ENCODE measurements at regions not wholly inside any gene's neighbourhood (a gene's known extent, or its start where the extent isn't known, plus 50 kb on each side); places are given as distances from the start of the nearest gene placed in this dataset.
"Not testable (repeated sequence)": the region's sequence is repeated elsewhere in the genome, so short reads cannot be mapped to it uniquely, and the experiment has no call there.

- Histone ChIP-seq H3K27me3 (no peaks in the 10 kb centered on the region), H3K36me3 (no peaks in the 10 kb centered on the region), H3K27ac (no peak overlapping the region), H3K4me1 (no peaks in the 10 kb centered on the region), H3K4me3 (no peak overlapping the region), H3K9me3 (no peaks in the 10 kb centered on the region)
- intact Hi-C loops (cut with DNase I): no loop called here
- no peak for DNase-seq
- ATAC-seq: no peak
- no peak for TF ChIP-seq CTCF (IDR thresholded peaks at IDR 0.05)
Measured at GRCh38 chr5:83865579-83865978, 144.9 kb upstream of the HAPLN1 start.

GRCh38 chr5:83864652-83865051 is 144.0 kb upstream of the HAPLN1 start:
- intact Hi-C loops (cut with DNase I): no loop called here
- ATAC-seq: no peak
- Histone ChIP-seq H3K36me3 (no peaks in the 10 kb centered on the region), H3K4me3 (no peak overlapping the region), H3K27me3 (no peaks in the 10 kb centered on the region), H3K4me1 (no peaks in the 10 kb centered on the region), H3K9me3 (no peaks in the 10 kb centered on the region), H3K27ac (no peak overlapping the region)
- no peak for DNase-seq
- no peak for TF ChIP-seq CTCF (IDR thresholded peaks at IDR 0.05)

- TF ChIP-seq CTCF (IDR thresholded peaks at IDR 0.05): no peak
- Histone ChIP-seq H3K27me3 (no peaks in the 10 kb centered on the region), H3K4me1 (no peaks in the 10 kb centered on the region), H3K4me3 (no peak overlapping the region), H3K9me3 (no peaks in the 10 kb centered on the region), H3K27ac (no peak overlapping the region), H3K36me3 (no peaks in the 10 kb centered on the region)
- DNase-seq (no peak), ATAC-seq (peak; percentile 31)
- intact Hi-C loops (cut with DNase I): no loop called here
Measured at GRCh38 chr5:83857341-83857740, 136.7 kb upstream of the HAPLN1 start.

GRCh38 chr5:83856881-83857280 is 136.2 kb upstream of the HAPLN1 start:
- intact Hi-C loops (cut with DNase I): no loop called here
- ATAC-seq: peak; percentile 58
- H3K36me3 ChIP-seq: no peaks in the 10 kb centered on the region
- no peak overlapping the region for H3K27ac ChIP-seq
- H3K27me3 ChIP-seq: no peaks in the 10 kb centered on the region
- peaks cover 0 to 3% of the 10 kb centered on the region in 2 donors for H3K9me3 ChIP-seq
- H3K4me1 ChIP-seq: no peaks in the 10 kb centered on the region
- no peak overlapping the region for H3K4me3 ChIP-seq
- no peak for TF ChIP-seq CTCF (IDR thresholded peaks at IDR 0.05)
- no peak for DNase-seq

- intact Hi-C loops (cut with DNase I); H3K4me3 ChIP-seq; H3K27ac ChIP-seq; H3K4me1 ChIP-seq; ATAC-seq; H3K9me3 ChIP-seq; DNase-seq; H3K36me3 ChIP-seq; H3K27me3 ChIP-seq: not testable (repeated sequence)
Measured at GRCh38 chr5:83850412-83850811, 129.8 kb upstream of the HAPLN1 start.

- intact Hi-C loops (cut with DNase I): no loop called here
- H3K27me3 ChIP-seq: no peaks in the 10 kb centered on the region
- no peak for ATAC-seq
Measured at GRCh38 chr5:83848941-83849340, 128.3 kb upstream of the HAPLN1 start.

More at GRCh38 chr5:83848941-83849340, 128.3 kb upstream of the HAPLN1 start:
- no peak for TF ChIP-seq CTCF (IDR thresholded peaks at IDR 0.05)
- Histone ChIP-seq H3K9me3 (peaks cover 0 to 3% of the 10 kb centered on the region in 2 donors), H3K36me3 (no peaks in the 10 kb centered on the region), H3K27ac (no peak overlapping the region), H3K4me1 (no peaks in the 10 kb centered on the region), H3K4me3 (no peak overlapping the region)
- DNase-seq: no peak
